Gastrocnemius medialis (tissue), 4 donors: ENCODE measurements at regions not wholly inside any gene's neighbourhood (a gene's known extent, or its start where the extent isn't known, plus 50 kb on each side); places are given as distances from the start of the nearest gene placed in this dataset.

Experiments used
- CTCF ChIP-seq, 5 experiments: fragments of 450-650 bp in 3 of 5; fragments of 200-600 bp in 2 of 5; sonication (generic) in 2 of 5; IDR thresholded peaks in 4 of 5; conservative IDR thresholded peaks in 1 of 5; 1 replicate in 4 of 5; 2 replicates in 1 of 5; pipeline ENCODE4 v1.5.1; 2016 to 2019; ENCODE audit warnings: antibody characterized with exemption in 5 of 5, mild to moderate bottlenecking in 3 of 5, moderate library complexity in 3 of 5
- POLR2A ChIP-seq, 2 donors: fragments of 450-650 bp; IDR thresholded peaks; one replicate each; pipeline ENCODE4 v1.6.1; 2017; ENCODE audit warnings: antibody characterized with exemption in 2 of 2, mild to moderate bottlenecking in 2 of 2, moderate library complexity in 2 of 2

DNA sequence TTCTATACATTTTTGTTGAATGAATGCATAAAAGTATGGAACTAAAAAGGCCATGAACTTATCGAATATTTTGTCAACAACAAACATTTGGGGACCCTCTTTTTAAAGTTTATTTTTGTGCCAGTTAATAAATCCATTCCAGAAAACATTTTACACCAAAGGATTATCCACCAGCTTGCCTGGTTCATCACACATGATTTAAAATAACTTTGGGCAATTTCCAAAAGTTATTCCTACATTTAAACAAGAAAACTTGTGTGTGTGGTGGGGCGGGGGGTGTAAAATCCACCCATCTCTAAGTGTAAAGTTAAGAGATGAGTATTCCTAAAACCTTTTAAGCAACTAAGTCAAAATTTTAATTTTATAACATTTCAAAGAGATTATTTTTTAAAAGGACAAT, 224.5 kb upstream of the SNX7 start:
- TF ChIP-seq CTCF (IDR thresholded peaks at IDR 0.05 in 4 of 5, conservative IDR thresholded peaks at IDR 0.05 in 1 of 5) (no peak), POLR2A (IDR thresholded peaks at IDR 0.05) (no peak)
